ENCODE measurements at regions not wholly inside any gene's neighbourhood (a gene's known extent, or its start where the extent isn't known, plus 50 kb on each side); places are given as distances from the start of the nearest gene placed in this dataset.

GRCh38 chr9:2286825-2287455 is 271.8 kb downstream of the SMARCA2 start (continued):
- TF ChIP-seq SNAPC5 (CRISPR knock-in tag; IDR thresholded peaks at IDR 0.05; ENCODE audit: borderline replicate concordance) (no peak), AKNA (CRISPR knock-in tag; IDR thresholded peaks at IDR 0.05; ENCODE audit: borderline replicate concordance) (no peak), DNMT3B (CRISPR knock-in tag; conservative IDR thresholded peaks at IDR 0.05) (no peak), SRSF1 (optimal IDR thresholded peaks at IDR 0.05; ENCODE audit: low read depth, low read length) (no peak), ZNF850 (CRISPR knock-in tag; conservative IDR thresholded peaks at IDR 0.05) (no peak), ZNF891 (CRISPR knock-in tag; IDR thresholded peaks at IDR 0.05) (no peak), DDIT3 (CRISPR knock-in tag; IDR thresholded peaks at IDR 0.05) (no peak), ZNF644 (CRISPR knock-in tag; IDR thresholded peaks at IDR 0.05; ENCODE audit: low read depth) (0 out of 2 replicates have a peak, but pooled peaks have one; percentile 29), NFKB2 (CRISPR knock-in tag; IDR thresholded peaks at IDR 0.05; ENCODE audit: borderline replicate concordance) (no peak), NPAS2 (CRISPR knock-in tag; IDR thresholded peaks at IDR 0.05; ENCODE audit: borderline replicate concordance) (no peak), CBX2 (IDR thresholded peaks at IDR 0.05; ENCODE audit: low read depth, low read length) (no peak), CBX2 (CRISPR knock-in tag; IDR thresholded peaks at IDR 0.05; ENCODE audit: low read depth) (no peak), ZEB1 (IDR thresholded peaks at IDR 0.05; ENCODE audit: insufficient replicate concordance, low read depth) (peak; percentile 23), DR1 (CRISPR knock-in tag; IDR thresholded peaks at IDR 0.05) (no peak), SIN3B (IDR thresholded peaks at IDR 0.05; ENCODE audit: low read length) (no peak), PREB (CRISPR knock-in tag; IDR thresholded peaks at IDR 0.05) (no peak), TIGD3 (CRISPR knock-in tag; IDR thresholded peaks at IDR 0.05; ENCODE audit: borderline replicate concordance) (no peak), TBP (CRISPR knock-in tag; IDR thresholded peaks at IDR 0.05) (no peak), RORA (CRISPR knock-in tag; IDR thresholded peaks at IDR 0.05) (no peak), EEA1 (CRISPR knock-in tag; IDR thresholded peaks at IDR 0.05; ENCODE audit: borderline replicate concordance) (no peak), CBFB (CRISPR knock-in tag; IDR thresholded peaks at IDR 0.05) (no peak)

Measured in HepG2 (cell line).